GM10266 (cell line): ENCODE measurements at regions not wholly inside any gene's neighbourhood (a gene's known extent, or its start where the extent isn't known, plus 50 kb on each side); places are given as distances from the start of the nearest gene placed in this dataset.

Source experiments
- DNase-seq: peaks from one replicate; pipeline ENCODE4 v3.0.0; 2012; ENCODE audit errors: extremely low spot score
- TF ChIP-seq, protein P1 (sequence below): IDR thresholded peaks from 2 replicates; pipeline ENCODE4 v1.5.1; 2012; ENCODE audit warnings: mild to moderate bottlenecking, low read depth; ENCODE audit not compliant: control insufficient read depth, insufficient read depth; ENCODE audit errors: missing control alignments

DNA sequence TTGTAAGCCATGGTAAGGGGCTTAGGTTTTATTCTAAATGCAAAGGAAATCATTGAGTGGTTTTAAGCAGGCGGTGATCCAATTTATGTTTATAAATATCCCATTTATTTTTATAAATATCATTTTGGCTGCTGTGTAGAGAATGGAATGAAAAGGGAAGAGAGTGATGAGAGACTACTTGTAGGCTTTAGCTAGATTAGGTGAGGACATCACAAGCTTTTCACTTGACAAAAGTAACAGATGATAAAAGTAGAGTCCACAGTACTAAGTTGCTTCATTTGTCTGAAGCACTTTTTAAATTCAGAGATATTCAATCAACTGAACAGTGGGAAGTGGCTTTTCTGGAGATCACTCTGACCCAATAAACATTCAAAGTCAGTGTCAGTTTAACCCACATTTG, 65.4 kb upstream of the FSHR start:
- no peak for DNase-seq
- TF ChIP-seq, protein P1, sequence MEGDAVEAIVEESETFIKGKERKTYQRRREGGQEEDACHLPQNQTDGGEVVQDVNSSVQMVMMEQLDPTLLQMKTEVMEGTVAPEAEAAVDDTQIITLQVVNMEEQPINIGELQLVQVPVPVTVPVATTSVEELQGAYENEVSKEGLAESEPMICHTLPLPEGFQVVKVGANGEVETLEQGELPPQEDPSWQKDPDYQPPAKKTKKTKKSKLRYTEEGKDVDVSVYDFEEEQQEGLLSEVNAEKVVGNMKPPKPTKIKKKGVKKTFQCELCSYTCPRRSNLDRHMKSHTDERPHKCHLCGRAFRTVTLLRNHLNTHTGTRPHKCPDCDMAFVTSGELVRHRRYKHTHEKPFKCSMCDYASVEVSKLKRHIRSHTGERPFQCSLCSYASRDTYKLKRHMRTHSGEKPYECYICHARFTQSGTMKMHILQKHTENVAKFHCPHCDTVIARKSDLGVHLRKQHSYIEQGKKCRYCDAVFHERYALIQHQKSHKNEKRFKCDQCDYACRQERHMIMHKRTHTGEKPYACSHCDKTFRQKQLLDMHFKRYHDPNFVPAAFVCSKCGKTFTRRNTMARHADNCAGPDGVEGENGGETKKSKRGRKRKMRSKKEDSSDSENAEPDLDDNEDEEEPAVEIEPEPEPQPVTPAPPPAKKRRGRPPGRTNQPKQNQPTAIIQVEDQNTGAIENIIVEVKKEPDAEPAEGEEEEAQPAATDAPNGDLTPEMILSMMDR = no peak

DNA sequence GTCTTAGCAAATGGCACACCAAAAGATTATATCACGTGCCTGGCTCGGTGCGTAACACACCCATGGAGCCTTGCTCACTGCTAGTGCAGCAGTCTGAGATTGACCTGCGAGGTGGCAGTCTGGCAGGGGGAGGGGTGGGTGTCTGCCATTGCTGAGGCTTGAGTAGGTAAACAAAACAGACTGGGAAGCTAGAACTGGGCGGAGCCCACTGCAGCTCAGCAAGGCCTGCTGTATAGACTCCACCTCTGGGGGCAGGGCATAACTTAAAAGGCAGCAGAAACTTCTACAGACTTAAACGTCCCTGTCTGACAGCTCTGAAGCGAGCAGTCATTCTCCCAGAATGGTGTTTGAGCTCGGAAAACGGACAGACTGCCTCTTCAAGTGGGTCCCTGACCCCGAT, 55.9 kb upstream of the FSHR start:
- TF ChIP-seq, protein P1 = no peak
- no peak for DNase-seq

DNA sequence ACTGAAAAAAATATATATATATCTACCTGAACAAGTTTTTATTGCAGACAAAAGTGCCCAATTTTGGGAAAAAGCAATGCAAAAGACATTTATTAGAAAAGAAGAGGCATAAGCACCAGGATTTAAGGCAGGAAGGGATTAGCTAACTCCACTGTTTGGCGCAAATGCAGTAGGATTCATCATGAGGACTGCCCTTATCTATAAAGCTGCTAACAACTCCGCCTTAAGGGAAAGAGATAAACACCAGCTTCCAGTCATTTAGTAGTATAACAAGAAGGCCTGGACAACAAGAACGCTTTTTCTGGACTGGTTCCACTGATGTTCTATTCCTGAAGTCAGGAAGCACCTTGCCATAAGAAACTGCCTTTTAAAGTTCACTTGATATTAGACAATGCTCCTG, 52.9 kb upstream of the FSHR start:
- TF ChIP-seq, protein P1 = no peak
- no peak for DNase-seq
